Retinal pigment epithelial cell (primary cell): ENCODE measurements at regions not wholly inside any gene's neighbourhood (a gene's known extent, or its start where the extent isn't known, plus 50 kb on each side); places are given as distances from the start of the nearest gene placed in this dataset.

Experiments
- DNase-seq: peaks from one replicate; pipeline ENCODE4 v3.0.0-alpha.2; 2010; ENCODE audit warnings: low read depth
- H3K4me3 ChIP-seq: 2 replicates; pipeline ENCODE4 v1.5.1; 2011; ENCODE audit warnings: mild to moderate bottlenecking, low read length, control low read depth, moderate library complexity
- CTCF ChIP-seq: conservative IDR thresholded peaks from 2 replicates; pipeline ENCODE4 v1.5.1; 2011; ENCODE audit warnings: low read depth, low read length, control low read depth, inconsistent platforms

DNA sequence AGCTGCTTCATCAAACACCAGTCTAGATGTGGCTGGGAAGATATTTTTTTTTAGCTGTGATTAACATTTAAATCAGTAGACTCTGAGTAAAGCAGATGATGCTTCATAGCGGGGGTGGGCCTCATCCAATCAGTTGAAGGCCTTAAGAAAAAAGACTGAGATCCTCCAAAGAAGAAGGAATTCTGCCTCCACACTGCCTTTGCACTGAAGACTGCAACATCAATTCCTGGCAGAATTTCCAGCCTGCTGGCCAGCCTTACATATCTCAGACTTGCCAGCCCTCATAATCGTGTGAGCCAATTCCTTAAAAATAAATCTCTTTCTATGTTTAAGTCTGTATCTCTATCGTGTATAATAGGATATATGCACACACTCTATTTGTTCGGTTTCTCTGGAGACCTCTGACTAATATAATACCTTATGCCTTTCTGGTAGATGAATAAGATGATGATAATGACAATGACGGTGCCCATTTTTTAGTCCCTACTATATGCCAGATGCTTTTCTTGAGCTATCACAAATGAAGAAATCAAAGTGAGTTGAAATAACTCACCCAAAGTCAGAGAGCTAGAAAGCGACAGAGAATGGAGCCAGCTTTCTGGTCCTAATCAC is 66.1 kb upstream of the SOD3 start:
- H3K4me3 ChIP-seq: no peak overlapping the region
- TF ChIP-seq CTCF: no peak
- DNase-seq: peak; percentile 51

DNA sequence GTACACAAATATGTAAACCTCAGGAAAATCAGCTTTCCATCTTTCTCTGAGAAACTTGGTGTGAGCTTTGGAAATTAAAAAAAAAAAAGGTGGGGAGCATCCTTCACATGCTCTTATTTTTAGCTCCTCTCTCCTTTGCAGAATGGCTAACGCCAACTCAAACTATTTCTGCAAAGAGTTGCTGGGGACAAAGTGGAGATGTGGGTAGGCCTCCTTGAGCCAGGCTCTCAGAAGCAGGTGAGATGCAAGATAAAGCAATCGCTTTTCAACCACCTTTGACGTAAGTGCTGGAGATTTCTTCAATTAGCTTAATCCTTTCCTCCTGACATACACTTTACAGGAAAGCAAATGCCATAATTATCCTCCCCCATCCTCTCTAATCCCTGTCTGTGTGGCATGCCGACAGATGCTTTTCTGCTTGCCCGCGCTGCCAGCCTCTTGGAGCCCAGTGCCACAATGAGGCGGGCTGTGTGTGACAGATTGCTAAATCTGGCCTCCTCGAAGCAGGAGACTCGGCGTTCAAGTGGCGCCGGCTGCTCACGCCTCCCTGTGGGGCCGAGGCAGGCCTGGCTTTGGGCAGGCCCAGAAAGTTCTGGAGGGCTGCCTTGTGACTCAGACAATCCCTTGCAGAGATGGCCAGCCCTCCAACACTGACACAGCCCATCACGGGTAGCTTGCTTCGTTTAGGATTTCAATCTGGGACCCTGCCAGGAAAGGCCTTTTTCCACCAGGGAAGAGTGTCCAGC is 64.9 kb upstream of the SOD3 start:
- peak; percentile 96 for DNase-seq
- H3K4me3 ChIP-seq: no peak overlapping the region
- TF ChIP-seq CTCF: no peak

DNA sequence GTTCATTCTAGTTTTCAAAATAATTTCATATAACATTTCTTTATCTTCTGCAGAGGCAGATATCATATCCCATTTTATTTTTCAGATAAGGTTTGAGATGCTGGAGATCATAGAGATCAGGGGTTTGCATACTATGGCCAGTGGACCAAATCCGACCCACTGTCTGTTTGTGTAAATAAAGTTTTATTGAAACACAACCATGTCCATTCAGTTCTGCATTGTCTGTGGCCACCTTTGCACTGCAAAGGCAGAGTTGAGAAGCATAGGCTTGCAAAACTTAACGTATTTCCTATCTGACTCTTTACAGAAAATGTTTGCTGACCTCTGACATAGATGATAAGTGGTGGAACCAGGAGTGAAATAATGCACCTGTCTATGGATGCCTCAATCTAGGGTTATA is 63.9 kb upstream of the SOD3 start:
- no peak for TF ChIP-seq CTCF
- no peak for DNase-seq
- no peak overlapping the region for H3K4me3 ChIP-seq

GRCh38 chr4:24734511-24734910 is 60.9 kb upstream of the SOD3 start:
- no peak for DNase-seq
- no peak for TF ChIP-seq CTCF
- H3K4me3 ChIP-seq: no peak overlapping the region

DNA sequence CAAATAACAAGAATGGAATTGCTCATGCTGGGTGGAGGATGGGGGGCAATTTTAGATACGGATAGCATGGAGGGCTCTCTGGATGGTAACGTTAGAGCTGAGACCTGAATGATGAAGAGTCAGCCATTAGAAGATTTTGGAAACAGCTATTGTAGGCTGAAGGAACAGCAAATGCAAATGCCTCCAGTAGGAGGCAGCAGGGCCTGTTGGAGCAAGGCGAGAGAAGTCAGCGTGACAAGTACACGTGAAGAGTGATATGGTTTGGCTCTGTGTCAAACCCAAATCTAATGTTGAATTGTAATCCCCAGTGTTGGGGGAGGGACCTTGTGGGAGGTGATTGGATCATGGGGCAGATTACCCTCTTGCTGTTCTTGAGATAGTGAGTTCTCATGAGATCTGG is 59.3 kb upstream of the SOD3 start:
- peak; percentile 41 for TF ChIP-seq CTCF
- no peak overlapping the region for H3K4me3 ChIP-seq
- no peak for DNase-seq

- DNase-seq: no peak
- no peak for TF ChIP-seq CTCF
- H3K4me3 ChIP-seq: no peak overlapping the region
Measured at GRCh38 chr4:24741910-24742309, 53.5 kb upstream of the SOD3 start.

GRCh38 chr4:24742335-24742734 is 53.0 kb upstream of the SOD3 start:
- no peak for DNase-seq
- no peak overlapping the region for H3K4me3 ChIP-seq
- TF ChIP-seq CTCF: no peak
